Central memory CD8-positive, alpha-beta T cell (primary cell): ENCODE measurements at regions not wholly inside any gene's neighbourhood (a gene's known extent, or its start where the extent isn't known, plus 50 kb on each side); places are given as distances from the start of the nearest gene placed in this dataset.
"Not testable (repeated sequence)": the region's sequence is repeated elsewhere in the genome, so short reads cannot be mapped to it uniquely, and the experiment has no call there.

Experiments used
- ATAC-seq: fragments of 150-1000 bp; cut with Tn5 transposase; replicated peaks from 2 replicates; pipeline ENCODE4 v1.10.0; 2022; ENCODE audit warnings: mild to moderate bottlenecking, moderate FRiP score, moderate number of reproducible peaks; ENCODE audit not compliant: poor library complexity, severe bottlenecking; ENCODE audit errors: extremely low read depth
- DNase-seq, 2 donors: peaks; one replicate each; pipeline ENCODE4 v3.0.0; 2021; ENCODE audit warnings: low spot score in 2 of 2
- H3K27ac Mint-ChIP-seq: one replicate; pipeline ENCODE4 v1.8.0; 2022; ENCODE audit warnings: low read depth, mild to moderate bottlenecking, moderate library complexity, mixed read lengths
- H3K27me3 Mint-ChIP-seq: one replicate; pipeline ENCODE4 v1.8.0; 2022; ENCODE audit warnings: mixed read lengths
- H3K36me3 Mint-ChIP-seq: one replicate; pipeline ENCODE4 v1.8.0; 2022; ENCODE audit warnings: mild to moderate bottlenecking, moderate library complexity, mixed read lengths; ENCODE audit not compliant: insufficient read depth
- H3K4me1 Mint-ChIP-seq: one replicate; pipeline ENCODE4 v1.8.0; 2022; ENCODE audit warnings: mixed read lengths
- H3K4me3 Mint-ChIP-seq: one replicate; pipeline ENCODE4 v1.8.0; 2022; ENCODE audit warnings: mild to moderate bottlenecking, moderate library complexity, mixed read lengths
- H3K9me3 Mint-ChIP-seq: one replicate; pipeline ENCODE4 v1.8.0; 2022; ENCODE audit warnings: mixed read lengths

DNA sequence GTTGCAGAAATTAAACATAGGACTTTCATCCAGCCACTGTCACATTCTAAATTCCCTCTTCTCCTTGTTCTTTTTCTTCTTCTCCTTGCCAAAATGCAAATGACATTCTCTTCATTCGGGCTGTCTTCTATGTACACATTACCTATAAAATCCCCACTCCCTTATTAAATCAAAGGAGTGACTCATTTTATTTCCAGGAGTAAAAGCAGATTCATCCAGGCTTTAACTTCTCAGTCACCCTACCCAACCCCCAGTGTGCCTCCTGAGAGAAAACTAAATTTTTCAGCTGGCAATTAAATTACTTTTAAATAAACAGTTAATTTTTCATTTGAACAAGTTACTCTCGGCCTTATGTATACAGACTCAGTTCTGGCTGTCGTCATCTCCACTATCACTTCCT, 223.9 kb upstream of the SHH start:
- no peak for ATAC-seq

DNA sequence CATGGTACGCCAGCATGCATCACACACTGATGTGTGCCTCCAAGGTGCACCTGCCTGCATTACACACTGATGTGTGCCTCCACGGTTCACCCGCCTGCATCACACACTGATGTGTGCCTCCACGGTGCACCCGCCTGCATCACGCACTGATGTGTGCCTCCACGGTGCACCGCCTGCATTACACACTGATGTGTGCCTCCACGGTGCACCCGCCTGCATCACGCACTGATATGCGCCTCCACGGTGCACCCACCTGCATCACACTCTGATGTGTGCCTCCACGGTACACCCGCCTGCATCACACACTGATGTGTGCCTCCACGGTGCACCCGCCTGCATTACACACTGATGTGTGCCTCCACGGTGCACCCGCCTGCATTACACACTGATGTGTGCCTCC, 223.1 kb upstream of the SHH start:
- not testable (repeated sequence) for DNase-seq, H3K36me3 Mint-ChIP-seq, H3K9me3 Mint-ChIP-seq, H3K4me1 Mint-ChIP-seq, ATAC-seq, H3K27ac Mint-ChIP-seq, H3K4me3 Mint-ChIP-seq
- H3K27me3 Mint-ChIP-seq: peaks cover 16% of the 10 kb centered on the region

More for the DNA sequence above, 223.9 kb upstream of the SHH start:
- H3K4me3 Mint-ChIP-seq: no peak overlapping the region
- no peaks in the 10 kb centered on the region for H3K4me1 Mint-ChIP-seq
- no peak overlapping the region for H3K27ac Mint-ChIP-seq
- DNase-seq: no peak
- H3K36me3 Mint-ChIP-seq: no peaks in the 10 kb centered on the region
- H3K27me3 Mint-ChIP-seq: peaks cover 16% of the 10 kb centered on the region
- H3K9me3 Mint-ChIP-seq: peaks cover 8% of the 10 kb centered on the region

- Mint-ChIP-seq H3K27me3 (peaks cover 22% of the 10 kb centered on the region), H3K9me3 (peaks cover 8% of the 10 kb centered on the region), H3K36me3 (no peaks in the 10 kb centered on the region), H3K4me3 (no peak overlapping the region), H3K4me1 (no peaks in the 10 kb centered on the region), H3K27ac (no peak overlapping the region)
- DNase-seq (no peak), ATAC-seq (no peak)
Measured at GRCh38 chr7:156034397-156034796, 222.1 kb upstream of the SHH start.

DNA sequence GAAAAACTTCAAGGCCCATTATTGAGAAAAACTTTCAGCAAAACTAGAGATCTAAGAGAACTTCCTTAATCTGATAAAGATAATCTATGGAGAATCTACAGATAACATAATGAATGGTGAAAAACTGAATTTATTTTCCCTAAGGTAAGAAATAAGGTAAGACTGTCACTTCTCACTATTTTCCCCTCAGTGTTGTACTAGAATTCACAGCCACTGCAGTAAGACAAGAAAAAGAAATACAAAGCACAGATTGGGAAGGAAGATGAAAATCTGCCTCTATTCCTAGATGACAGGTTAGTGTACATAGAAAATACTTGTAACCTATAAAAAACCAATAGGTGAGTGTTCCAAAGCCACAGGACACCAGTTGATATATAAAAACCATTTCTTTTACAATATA, 220.7 kb upstream of the SHH start:
- ATAC-seq: no peak
- Mint-ChIP-seq H3K27ac (no peak overlapping the region), H3K9me3 (peaks cover 8% of the 10 kb centered on the region), H3K27me3 (peaks cover 25% of the 10 kb centered on the region), H3K36me3 (no peaks in the 10 kb centered on the region), H3K4me1 (no peaks in the 10 kb centered on the region), H3K4me3 (no peak overlapping the region)
- DNase-seq: no peak

GRCh38 chr7:156031679-156032478, 219.6 kb upstream of the SHH start:
- H3K4me3 Mint-ChIP-seq: no peak overlapping the region
- DNase-seq (no peak), ATAC-seq (no peak)
- no peaks in the 10 kb centered on the region for H3K4me1 Mint-ChIP-seq
- H3K27ac Mint-ChIP-seq: peak overlapping the region; percentile 12
- H3K36me3 Mint-ChIP-seq: no peaks in the 10 kb centered on the region
- peaks cover 8% of the 10 kb centered on the region for H3K9me3 Mint-ChIP-seq
- peaks cover 25% of the 10 kb centered on the region for H3K27me3 Mint-ChIP-seq

DNA sequence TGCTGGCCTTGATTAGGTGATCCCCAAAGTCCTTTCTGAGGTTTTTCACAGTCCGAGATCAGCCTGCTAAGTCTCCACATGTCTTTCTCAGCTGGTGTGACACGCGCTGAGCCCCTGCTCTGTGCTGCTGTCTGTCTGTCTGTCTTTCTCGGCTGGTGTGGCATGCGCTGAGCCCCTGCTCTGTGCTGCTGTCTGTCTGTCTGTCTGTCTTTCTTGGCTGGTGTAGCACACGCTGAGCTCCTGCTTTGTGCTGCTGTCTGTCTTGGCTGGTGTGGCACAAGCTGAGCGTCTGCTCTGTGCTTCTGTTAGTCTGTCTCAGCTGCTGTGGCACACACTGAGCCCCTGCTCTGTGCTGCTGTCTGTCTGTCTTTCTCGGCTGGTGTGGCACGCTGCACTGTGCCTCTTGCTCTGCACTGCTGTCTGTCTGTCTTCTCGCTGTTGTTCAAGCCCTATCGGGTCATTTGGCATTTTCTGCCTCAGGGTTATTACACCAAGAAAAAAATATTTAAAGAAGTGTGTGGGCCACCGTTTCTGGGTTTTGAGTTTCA, 217.3 kb upstream of the SHH start:
- no peaks in the 10 kb centered on the region for H3K36me3 Mint-ChIP-seq
- H3K4me3 Mint-ChIP-seq: no peak overlapping the region
- peaks cover 8% of the 10 kb centered on the region for H3K9me3 Mint-ChIP-seq
- DNase-seq (no peak), ATAC-seq (no peak)
- peaks cover 25% of the 10 kb centered on the region for H3K27me3 Mint-ChIP-seq
- no peak overlapping the region for H3K27ac Mint-ChIP-seq
- no peaks in the 10 kb centered on the region for H3K4me1 Mint-ChIP-seq

- Mint-ChIP-seq H3K9me3 (peaks cover 8% of the 10 kb centered on the region), H3K27ac (no peak overlapping the region), H3K27me3 (peaks cover 25% of the 10 kb centered on the region), H3K4me3 (no peak overlapping the region), H3K4me1 (no peaks in the 10 kb centered on the region), H3K36me3 (no peaks in the 10 kb centered on the region)
- DNase-seq (no peak), ATAC-seq (no peak)
Measured at GRCh38 chr7:156028521-156028920, 216.3 kb upstream of the SHH start.

DNA sequence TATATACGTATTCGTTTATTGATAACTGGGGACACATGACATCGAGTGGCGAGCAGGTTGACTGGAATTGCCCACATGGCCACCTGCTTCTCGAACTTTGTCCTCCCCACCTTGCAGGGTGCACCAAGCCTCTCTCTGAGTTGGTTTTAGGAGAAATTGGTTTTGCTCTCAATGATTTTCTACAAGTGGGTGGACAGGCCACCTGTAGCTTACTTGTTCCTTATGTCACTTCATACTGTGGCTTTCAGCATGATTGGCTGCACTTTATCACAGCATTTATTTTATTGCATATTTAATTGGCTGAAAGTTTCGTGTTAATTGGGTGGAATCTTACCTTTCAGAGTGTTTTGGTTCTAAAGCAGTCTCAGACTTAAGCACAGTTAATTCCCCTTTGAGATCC, 215.6 kb upstream of the SHH start:
- no peaks in the 10 kb centered on the region for H3K4me1 Mint-ChIP-seq
- peaks cover 23% of the 10 kb centered on the region for H3K27me3 Mint-ChIP-seq

GRCh38 chr7:156026603-156027002, 214.3 kb upstream of the SHH start:
- Mint-ChIP-seq H3K4me3 (no peak overlapping the region), H3K27ac (no peak overlapping the region), H3K36me3 (no peaks in the 10 kb centered on the region), H3K4me1 (no peaks in the 10 kb centered on the region), H3K9me3 (no peaks in the 10 kb centered on the region), H3K27me3 (peaks cover 11% of the 10 kb centered on the region)
- ATAC-seq (no peak), DNase-seq (no peak)

More for the DNA sequence above, 215.6 kb upstream of the SHH start:
- Mint-ChIP-seq H3K27ac (no peak overlapping the region), H3K4me3 (no peak overlapping the region), H3K9me3 (peaks cover 8% of the 10 kb centered on the region), H3K36me3 (no peaks in the 10 kb centered on the region)
- DNase-seq: no peak
- ATAC-seq: no peak

DNA sequence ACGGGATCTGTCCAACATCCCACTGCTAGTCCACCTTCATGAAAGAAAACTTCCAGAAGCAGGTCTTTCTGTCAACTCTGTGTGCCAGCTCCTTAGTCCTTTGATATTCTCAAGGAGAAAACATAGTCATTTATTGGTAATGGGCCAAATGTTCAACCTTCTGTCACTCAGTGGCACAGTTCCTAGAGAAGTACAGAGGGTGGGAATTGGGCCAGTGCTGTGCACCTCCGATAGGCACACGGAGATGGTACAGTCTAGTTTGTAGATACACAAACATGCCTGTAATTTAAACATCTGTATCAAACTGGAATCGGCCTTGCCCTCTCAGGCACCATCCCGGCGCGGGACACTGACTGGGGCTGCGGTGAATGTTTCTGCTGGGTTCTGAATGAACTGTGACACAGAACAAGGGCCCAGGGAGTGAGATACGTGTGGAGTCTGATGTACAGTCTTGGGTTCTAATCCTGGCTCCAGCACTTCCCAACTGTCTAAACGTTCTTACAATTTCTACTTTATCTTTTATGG, 213.9 kb upstream of the SHH start:
- H3K4me3 Mint-ChIP-seq: no peak overlapping the region
- H3K9me3 Mint-ChIP-seq: no peaks in the 10 kb centered on the region
- no peak for DNase-seq
- no peak overlapping the region for H3K27ac Mint-ChIP-seq
- H3K36me3 Mint-ChIP-seq: no peaks in the 10 kb centered on the region
- ATAC-seq: no peak
- H3K27me3 Mint-ChIP-seq: peaks cover 9% of the 10 kb centered on the region
- no peaks in the 10 kb centered on the region for H3K4me1 Mint-ChIP-seq

DNA sequence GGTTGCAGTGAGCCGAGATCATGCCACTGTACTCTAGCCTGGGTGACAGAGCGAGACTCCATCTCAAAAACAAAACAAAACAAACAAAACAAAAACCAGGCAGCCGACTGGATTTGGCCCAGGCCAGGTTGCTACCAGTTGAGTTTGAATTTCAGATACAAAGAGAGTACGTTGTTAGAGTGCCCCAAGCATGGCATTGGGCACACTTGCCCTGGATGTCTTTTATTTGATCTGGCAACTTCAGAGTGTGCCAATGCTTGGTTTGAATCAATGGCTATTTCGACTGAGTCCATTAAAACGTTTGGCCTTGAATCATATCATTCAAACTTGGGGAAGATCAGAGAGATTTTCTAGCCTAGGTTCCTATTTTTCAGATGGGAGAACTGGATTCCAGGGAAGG, 213.4 kb upstream of the SHH start:
- no peak overlapping the region for H3K27ac Mint-ChIP-seq
- ATAC-seq: no peak
- no peaks in the 10 kb centered on the region for H3K36me3 Mint-ChIP-seq

GRCh38 chr7:156024201-156024600, 211.9 kb upstream of the SHH start:
- ATAC-seq (no peak), DNase-seq (peak in 1 of 2 donors; percentile 5)
- H3K9me3 Mint-ChIP-seq: no peaks in the 10 kb centered on the region
- peaks cover under 1% of the 10 kb centered on the region for H3K27me3 Mint-ChIP-seq
- H3K4me1 Mint-ChIP-seq: no peaks in the 10 kb centered on the region
- H3K4me3 Mint-ChIP-seq: no peak overlapping the region
- H3K36me3 Mint-ChIP-seq: no peaks in the 10 kb centered on the region
- no peak overlapping the region for H3K27ac Mint-ChIP-seq

More for the DNA sequence above, 213.4 kb upstream of the SHH start:
- no peaks in the 10 kb centered on the region for H3K9me3 Mint-ChIP-seq
- peaks cover 9% of the 10 kb centered on the region for H3K27me3 Mint-ChIP-seq
- DNase-seq: no peak
- H3K4me1 Mint-ChIP-seq: no peaks in the 10 kb centered on the region
- H3K4me3 Mint-ChIP-seq: no peak overlapping the region
